ENCODE measurements at regions not wholly inside any gene's neighbourhood (a gene's known extent, or its start where the extent isn't known, plus 50 kb on each side); places are given as distances from the start of the nearest gene placed in this dataset.

DNA sequence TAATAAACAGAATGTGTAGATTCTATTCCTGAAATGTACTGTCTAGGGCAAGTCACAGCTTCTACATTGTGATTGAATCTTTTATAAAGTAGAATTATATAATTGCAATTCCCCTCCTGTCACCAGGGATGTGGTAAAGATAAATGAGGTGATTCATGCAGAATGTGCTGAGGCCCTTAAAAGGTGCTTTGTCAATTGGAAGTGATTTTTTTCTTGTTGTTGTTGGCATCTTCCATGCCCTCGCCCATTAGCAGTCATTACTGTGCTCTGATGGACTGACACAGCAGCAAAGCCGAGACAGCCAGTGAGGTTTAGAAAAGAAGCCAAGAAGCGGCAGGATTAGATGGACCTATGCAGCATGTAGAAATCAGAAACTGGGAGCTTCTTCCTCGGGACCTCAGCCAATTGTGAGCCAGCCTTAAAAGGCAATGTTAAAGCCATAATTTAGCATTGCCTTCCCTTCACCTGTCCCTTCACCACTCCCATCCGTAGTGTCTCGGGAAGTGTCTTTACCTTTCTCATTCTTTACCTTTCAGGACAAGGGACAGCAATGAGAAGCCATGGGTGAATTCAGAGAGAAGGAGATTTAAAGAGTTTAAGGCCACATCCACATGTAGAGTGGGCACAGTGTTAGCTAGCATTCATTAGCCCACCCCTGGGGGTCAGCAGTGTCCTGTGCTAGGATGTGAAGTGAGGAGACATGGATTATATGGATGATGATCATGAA, 257.8 kb downstream of the PLK2 start:
- Histone ChIP-seq H3K36me3 (ENCODE audit: control insufficient read depth in 5 of 5, insufficient read depth in 5 of 5, low read length in 5 of 5) (no peaks in the 10 kb centered on the region), H3K27me3 (ENCODE audit: control insufficient read depth in 5 of 5, insufficient read depth in 4 of 5, low read length in 5 of 5) (no peaks in the 10 kb centered on the region), H3K27ac (ENCODE audit: low read depth, low read length) (no peak overlapping the region)

DNA sequence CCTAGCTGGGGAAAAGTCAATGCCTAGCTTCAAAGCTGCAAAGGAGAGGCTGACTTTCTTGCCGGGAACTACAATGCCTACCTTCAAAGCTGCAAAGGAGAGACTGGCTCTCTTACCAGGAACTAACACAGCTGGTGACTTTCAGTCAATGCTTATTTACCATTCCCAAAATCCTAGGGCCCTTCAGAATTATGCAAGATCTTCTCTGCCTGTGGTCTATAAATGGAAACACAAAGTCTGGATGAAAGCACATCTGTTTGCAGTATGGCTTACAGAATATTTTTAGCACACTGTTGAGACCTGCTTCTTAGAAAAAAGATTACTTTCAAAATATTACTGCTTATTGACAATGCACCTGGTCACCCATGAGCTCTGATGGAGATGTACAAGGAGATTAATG, 259.4 kb downstream of the PLK2 start:
- Histone ChIP-seq H3K4me1 (ENCODE audit: control insufficient read depth in 5 of 5, insufficient read depth in 5 of 5, low read length in 5 of 5) (peaks cover 0 to 12% (median 3%) of the 10 kb centered on the region in 5 donors), H3K27me3 (ENCODE audit: control insufficient read depth in 5 of 5, insufficient read depth in 4 of 5, low read length in 5 of 5) (no peaks in the 10 kb centered on the region), H3K36me3 (ENCODE audit: control insufficient read depth in 5 of 5, insufficient read depth in 5 of 5, low read length in 5 of 5) (no peaks in the 10 kb centered on the region), H3K9ac (ENCODE audit: low read length in 5 of 5) (no peak overlapping the region), H3K27ac (ENCODE audit: low read depth, low read length) (no peak overlapping the region), H3K4me3 (ENCODE audit: low read depth in 1 of 5, low read length in 5 of 5) (no peak overlapping the region), H3K9me3 (ENCODE audit: control insufficient read depth in 5 of 5, low read length in 5 of 5) (peaks cover 0 to 4% (median 0%) of the 10 kb centered on the region in 5 donors)

More for the DNA sequence above, 257.8 kb downstream of the PLK2 start:
- no peaks in the 10 kb centered on the region for H3K9me3 ChIP-seq (ENCODE audit: control insufficient read depth in 5 of 5, low read length in 5 of 5)
- H3K4me3 ChIP-seq (ENCODE audit: low read depth in 1 of 5, low read length in 5 of 5): no peak overlapping the region
- no peak overlapping the region for H3K9ac ChIP-seq (ENCODE audit: low read length in 5 of 5)
- peaks cover 0 to 12% (median 3%) of the 10 kb centered on the region in 5 donors for H3K4me1 ChIP-seq (ENCODE audit: control insufficient read depth in 5 of 5, insufficient read depth in 5 of 5, low read length in 5 of 5)

DNA sequence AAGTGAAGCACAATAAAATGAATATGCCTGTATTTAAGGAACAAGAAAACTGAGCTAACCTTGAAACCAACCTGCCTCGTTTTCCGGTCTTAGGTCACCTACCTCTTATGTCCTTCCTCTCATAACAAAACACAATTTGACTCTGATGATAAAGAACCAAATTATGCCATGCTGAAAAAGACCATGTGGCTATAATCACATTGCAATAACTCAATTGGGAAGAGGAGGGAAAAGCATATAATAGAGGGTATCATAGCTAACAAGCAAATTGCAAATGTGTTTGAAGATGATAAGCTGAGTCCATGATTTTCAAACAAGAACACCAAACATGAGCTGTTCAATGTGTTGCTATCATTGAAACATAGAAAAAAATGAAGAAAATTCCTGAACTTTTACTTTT, 260.8 kb downstream of the PLK2 start:
- Histone ChIP-seq H3K9ac (ENCODE audit: low read length in 5 of 5) (no peak overlapping the region), H3K4me1 (ENCODE audit: control insufficient read depth in 5 of 5, insufficient read depth in 5 of 5, low read length in 5 of 5) (peaks cover 0 to 12% (median 3%) of the 10 kb centered on the region in 5 donors), H3K27ac (ENCODE audit: low read depth, low read length) (no peak overlapping the region), H3K27me3 (ENCODE audit: control insufficient read depth in 5 of 5, insufficient read depth in 4 of 5, low read length in 5 of 5) (no peaks in the 10 kb centered on the region), H3K36me3 (ENCODE audit: control insufficient read depth in 5 of 5, insufficient read depth in 5 of 5, low read length in 5 of 5) (no peaks in the 10 kb centered on the region), H3K9me3 (ENCODE audit: control insufficient read depth in 5 of 5, low read length in 5 of 5) (peaks cover 0 to 5% (median 0%) of the 10 kb centered on the region in 5 donors), H3K4me3 (ENCODE audit: low read depth in 1 of 5, low read length in 5 of 5) (no peak overlapping the region)

DNA sequence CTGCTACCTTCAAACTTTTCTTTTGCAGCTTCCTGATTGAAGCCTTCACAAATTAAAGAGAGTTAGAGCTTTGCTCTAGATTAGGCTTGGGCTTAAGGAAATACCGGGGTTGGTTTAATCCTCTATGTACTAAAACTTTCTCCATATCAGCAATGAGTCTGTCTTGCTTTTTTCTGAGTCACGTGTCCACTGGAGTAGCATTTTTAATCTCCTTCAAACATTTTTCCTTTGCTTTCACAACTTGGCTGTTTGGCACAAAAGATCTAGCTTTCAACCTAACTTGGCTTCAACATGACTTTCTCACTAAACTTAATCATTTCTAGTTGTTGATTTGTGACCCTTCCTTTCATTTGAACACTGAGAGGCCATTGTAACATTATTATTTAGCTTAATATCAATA, 261.6 kb downstream of the PLK2 start:
- Histone ChIP-seq H3K4me3 (ENCODE audit: low read depth in 1 of 5, low read length in 5 of 5) (no peak overlapping the region), H3K36me3 (ENCODE audit: control insufficient read depth in 5 of 5, insufficient read depth in 5 of 5, low read length in 5 of 5) (no peaks in the 10 kb centered on the region)

DNA sequence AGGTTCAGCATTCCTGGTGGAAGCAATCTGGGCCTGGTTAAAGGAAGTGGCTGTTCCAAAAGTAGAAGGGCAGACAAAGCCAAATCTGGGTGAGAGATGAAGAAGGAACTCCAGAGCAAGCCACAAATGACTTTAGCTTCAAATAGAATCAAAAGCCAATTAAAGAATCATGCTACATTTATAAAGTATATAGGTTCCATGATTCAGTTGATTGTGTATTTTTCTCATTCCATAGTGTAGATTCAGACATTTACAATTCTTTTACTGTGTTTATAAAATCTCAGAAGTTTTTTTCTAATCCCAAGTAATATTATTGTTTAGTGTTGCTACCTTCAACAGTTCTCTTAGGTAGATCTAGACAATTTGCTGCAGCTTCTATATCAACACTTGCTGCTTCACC, 262.0 kb downstream of the PLK2 start:
- Histone ChIP-seq H3K36me3 (ENCODE audit: control insufficient read depth in 5 of 5, insufficient read depth in 5 of 5, low read length in 5 of 5) (no peaks in the 10 kb centered on the region), H3K27ac (ENCODE audit: low read depth, low read length) (no peak overlapping the region), H3K9ac (ENCODE audit: low read length in 5 of 5) (no peak overlapping the region), H3K9me3 (ENCODE audit: control insufficient read depth in 5 of 5, low read length in 5 of 5) (peaks cover 0 to 5% (median 0%) of the 10 kb centered on the region in 5 donors), H3K27me3 (ENCODE audit: control insufficient read depth in 5 of 5, insufficient read depth in 4 of 5, low read length in 5 of 5) (no peaks in the 10 kb centered on the region), H3K4me3 (ENCODE audit: low read depth in 1 of 5, low read length in 5 of 5) (no peak overlapping the region), H3K4me1 (ENCODE audit: control insufficient read depth in 5 of 5, insufficient read depth in 5 of 5, low read length in 5 of 5) (peaks cover 0 to 12% (median 3%) of the 10 kb centered on the region in 5 donors)

More for the DNA sequence above, 261.6 kb downstream of the PLK2 start:
- H3K9ac ChIP-seq (ENCODE audit: low read length in 5 of 5): no peak overlapping the region
- H3K27ac ChIP-seq (ENCODE audit: low read depth, low read length): no peak overlapping the region
- peaks cover 0 to 5% (median 0%) of the 10 kb centered on the region in 5 donors for H3K9me3 ChIP-seq (ENCODE audit: control insufficient read depth in 5 of 5, low read length in 5 of 5)
- peaks cover 0 to 12% (median 3%) of the 10 kb centered on the region in 5 donors for H3K4me1 ChIP-seq (ENCODE audit: control insufficient read depth in 5 of 5, insufficient read depth in 5 of 5, low read length in 5 of 5)
- no peaks in the 10 kb centered on the region for H3K27me3 ChIP-seq (ENCODE audit: control insufficient read depth in 5 of 5, insufficient read depth in 4 of 5, low read length in 5 of 5)

DNA sequence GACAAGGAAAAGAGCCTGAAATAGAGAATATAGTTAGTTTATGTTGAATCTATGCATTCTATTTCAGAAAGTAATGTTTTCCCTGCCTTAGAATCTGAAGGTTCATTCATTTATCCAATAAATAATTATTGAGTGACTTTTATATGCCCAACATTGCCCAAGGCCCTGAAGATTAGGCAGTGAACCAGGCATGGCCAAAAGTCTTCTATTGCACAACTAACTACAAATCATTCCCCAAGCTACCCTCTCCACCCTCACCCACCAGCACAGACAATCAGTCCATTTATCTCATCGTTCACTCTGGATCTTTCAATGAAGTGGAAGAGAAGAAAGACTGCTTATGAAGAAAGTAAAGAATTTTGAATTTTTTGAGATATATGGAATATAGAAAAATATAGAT, 268.4 kb downstream of the PLK2 start:
- no peak overlapping the region for H3K9ac ChIP-seq (ENCODE audit: low read length in 5 of 5)

DNA sequence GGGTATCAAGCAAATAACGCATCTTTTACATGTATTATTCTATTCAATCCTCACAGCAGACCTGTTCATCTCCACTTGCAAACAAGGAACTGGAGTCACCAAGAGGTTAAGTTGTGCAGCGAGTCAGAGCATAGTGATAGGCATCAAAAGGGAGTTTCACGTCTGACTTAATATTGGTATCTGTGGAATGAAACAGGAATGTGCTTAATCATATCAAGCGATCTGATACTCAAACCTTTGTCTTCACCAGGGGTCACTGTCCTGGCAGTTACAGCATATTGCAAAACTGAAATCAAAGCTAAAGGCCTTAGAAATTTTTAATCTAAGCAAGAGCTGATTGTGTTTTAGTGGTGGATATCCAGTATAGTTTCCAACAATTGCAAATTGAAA, 271.6 kb downstream of the PLK2 start:
- Histone ChIP-seq H3K4me3 (ENCODE audit: low read depth in 1 of 5, low read length in 5 of 5) (no peak overlapping the region), H3K27me3 (ENCODE audit: control insufficient read depth in 5 of 5, insufficient read depth in 4 of 5, low read length in 5 of 5) (no peaks in the 10 kb centered on the region), H3K9ac (ENCODE audit: low read length in 5 of 5) (no peak overlapping the region), H3K4me1 (ENCODE audit: control insufficient read depth in 5 of 5, insufficient read depth in 5 of 5, low read length in 5 of 5) (peaks cover 0 to 36% (median 9%) of the 10 kb centered on the region in 5 donors), H3K27ac (ENCODE audit: low read depth, low read length) (peak overlapping the region; percentile 11), H3K36me3 (ENCODE audit: control insufficient read depth in 5 of 5, insufficient read depth in 5 of 5, low read length in 5 of 5) (no peaks in the 10 kb centered on the region), H3K9me3 (ENCODE audit: control insufficient read depth in 5 of 5, low read length in 5 of 5) (no peaks in the 10 kb centered on the region)

More for the DNA sequence above, 268.4 kb downstream of the PLK2 start:
- no peaks in the 10 kb centered on the region for H3K36me3 ChIP-seq (ENCODE audit: control insufficient read depth in 5 of 5, insufficient read depth in 5 of 5, low read length in 5 of 5)
- no peak overlapping the region for H3K4me3 ChIP-seq (ENCODE audit: low read depth in 1 of 5, low read length in 5 of 5)
- H3K4me1 ChIP-seq (ENCODE audit: control insufficient read depth in 5 of 5, insufficient read depth in 5 of 5, low read length in 5 of 5): peaks cover 0 to 36% (median 9%) of the 10 kb centered on the region in 5 donors
- no peaks in the 10 kb centered on the region for H3K27me3 ChIP-seq (ENCODE audit: control insufficient read depth in 5 of 5, insufficient read depth in 4 of 5, low read length in 5 of 5)
- H3K9me3 ChIP-seq (ENCODE audit: control insufficient read depth in 5 of 5, low read length in 5 of 5): peaks cover 0 to 5% (median 0%) of the 10 kb centered on the region in 5 donors
- H3K27ac ChIP-seq (ENCODE audit: low read depth, low read length): no peak overlapping the region

DNA sequence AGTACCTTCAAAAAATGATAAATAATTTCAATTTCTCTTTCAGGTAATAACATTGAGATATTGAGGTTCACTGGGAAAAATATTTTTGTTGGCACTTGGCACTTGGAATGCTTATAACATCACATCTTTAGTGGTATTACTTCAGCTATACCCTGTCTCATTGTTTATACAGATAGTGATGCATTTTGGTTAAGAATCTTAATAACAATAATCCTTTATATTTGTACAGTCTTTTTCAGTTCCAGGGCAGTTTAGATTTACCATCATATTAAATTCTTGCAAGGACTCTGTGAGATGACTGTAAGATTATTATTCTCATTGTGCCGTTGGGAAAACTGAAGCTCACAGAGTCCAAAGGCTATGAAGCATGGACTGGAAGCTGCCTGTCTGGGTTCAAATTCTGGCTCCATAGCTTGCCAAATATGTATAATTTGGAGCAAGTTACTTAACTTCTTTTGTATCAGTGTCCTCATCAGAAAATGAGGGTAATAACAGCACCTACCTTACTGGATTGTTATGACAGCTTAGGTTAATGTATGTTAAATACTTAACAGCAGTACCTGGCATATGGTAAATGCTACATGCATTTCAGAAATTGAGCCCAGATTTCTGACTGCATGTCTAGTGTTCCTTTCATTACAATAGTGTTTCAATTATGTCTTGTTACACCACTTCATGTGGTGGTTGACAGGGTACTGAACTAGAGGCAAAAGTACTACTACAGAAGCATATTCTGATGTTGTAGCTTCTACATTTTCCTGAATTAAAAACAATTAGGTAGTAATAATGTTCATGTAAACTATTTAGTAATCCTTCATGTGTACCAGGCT, 272.2 kb downstream of the PLK2 start:
- no peak overlapping the region for H3K4me3 ChIP-seq (ENCODE audit: low read depth in 1 of 5, low read length in 5 of 5)
- no peaks in the 10 kb centered on the region for H3K36me3 ChIP-seq (ENCODE audit: control insufficient read depth in 5 of 5, insufficient read depth in 5 of 5, low read length in 5 of 5)
- H3K9me3 ChIP-seq (ENCODE audit: control insufficient read depth in 5 of 5, low read length in 5 of 5): no peaks in the 10 kb centered on the region
- peaks cover 0 to 36% (median 9%) of the 10 kb centered on the region in 5 donors for H3K4me1 ChIP-seq (ENCODE audit: control insufficient read depth in 5 of 5, insufficient read depth in 5 of 5, low read length in 5 of 5)
- peak overlapping the region; percentile 11 for H3K27ac ChIP-seq (ENCODE audit: low read depth, low read length)
- no peak overlapping the region for H3K9ac ChIP-seq (ENCODE audit: low read length in 5 of 5)
- no peaks in the 10 kb centered on the region for H3K27me3 ChIP-seq (ENCODE audit: control insufficient read depth in 5 of 5, insufficient read depth in 4 of 5, low read length in 5 of 5)

DNA sequence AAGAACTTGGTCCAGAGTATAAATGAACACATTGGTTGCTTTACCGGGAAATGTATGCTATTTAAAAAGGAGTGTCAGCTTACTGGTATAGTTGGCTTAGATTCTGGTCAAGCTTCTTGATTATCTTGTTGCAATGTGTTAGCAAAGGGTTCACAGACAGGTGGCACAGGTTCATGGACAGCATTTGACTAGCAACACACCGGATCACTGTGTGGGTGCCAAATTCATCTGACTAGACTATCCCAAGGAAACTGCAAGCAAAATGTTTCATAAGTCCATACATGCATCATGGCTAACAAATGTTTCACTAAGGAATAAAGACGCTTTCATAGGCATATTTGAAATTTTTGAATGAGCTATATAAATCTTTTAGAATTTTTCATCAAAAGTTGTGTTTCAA, 274.1 kb downstream of the PLK2 start:
- Histone ChIP-seq H3K27me3 (ENCODE audit: control insufficient read depth in 5 of 5, insufficient read depth in 4 of 5, low read length in 5 of 5) (no peaks in the 10 kb centered on the region), H3K9me3 (ENCODE audit: control insufficient read depth in 5 of 5, low read length in 5 of 5) (no peaks in the 10 kb centered on the region), H3K4me1 (ENCODE audit: control insufficient read depth in 5 of 5, insufficient read depth in 5 of 5, low read length in 5 of 5) (peaks cover 0 to 24% (median 9%) of the 10 kb centered on the region in 5 donors)

DNA sequence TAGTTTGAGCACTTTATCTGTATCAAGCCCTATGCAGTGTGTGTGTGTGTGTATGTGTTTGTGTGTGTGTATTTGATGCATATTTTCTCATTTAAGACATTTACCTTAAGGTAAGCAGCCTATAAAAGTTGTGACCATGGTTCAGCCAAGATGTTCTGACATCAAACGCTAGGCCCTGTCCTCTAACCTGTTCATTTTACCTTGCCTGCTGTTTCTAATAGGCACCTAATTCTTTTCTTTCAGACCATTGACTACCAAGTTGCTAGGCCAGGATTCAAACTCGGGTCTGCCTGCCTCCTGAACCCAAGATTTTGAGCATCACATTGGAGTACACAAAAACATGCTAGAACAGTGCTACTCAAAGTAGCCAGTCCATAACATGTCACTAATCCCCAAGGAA, 274.5 kb downstream of the PLK2 start:
- Histone ChIP-seq H3K9ac (ENCODE audit: low read length in 5 of 5) (no peak overlapping the region), H3K36me3 (ENCODE audit: control insufficient read depth in 5 of 5, insufficient read depth in 5 of 5, low read length in 5 of 5) (no peaks in the 10 kb centered on the region), H3K27ac (ENCODE audit: low read depth, low read length) (no peak overlapping the region), H3K4me3 (ENCODE audit: low read depth in 1 of 5, low read length in 5 of 5) (no peak overlapping the region), H3K9me3 (ENCODE audit: control insufficient read depth in 5 of 5, low read length in 5 of 5) (no peaks in the 10 kb centered on the region), H3K27me3 (ENCODE audit: control insufficient read depth in 5 of 5, insufficient read depth in 4 of 5, low read length in 5 of 5) (no peaks in the 10 kb centered on the region), H3K4me1 (ENCODE audit: control insufficient read depth in 5 of 5, insufficient read depth in 5 of 5, low read length in 5 of 5) (peaks cover 0 to 20% (median 9%) of the 10 kb centered on the region in 5 donors)

More for the DNA sequence above, 274.1 kb downstream of the PLK2 start:
- no peak overlapping the region for H3K4me3 ChIP-seq (ENCODE audit: low read depth in 1 of 5, low read length in 5 of 5)
- no peak overlapping the region for H3K9ac ChIP-seq (ENCODE audit: low read length in 5 of 5)
- H3K36me3 ChIP-seq (ENCODE audit: control insufficient read depth in 5 of 5, insufficient read depth in 5 of 5, low read length in 5 of 5): no peaks in the 10 kb centered on the region
- H3K27ac ChIP-seq (ENCODE audit: low read depth, low read length): no peak overlapping the region
